Kidney capillary endothelial cell (primary cell): ENCODE measurements at regions not wholly inside any gene's neighbourhood (a gene's known extent, or its start where the extent isn't known, plus 50 kb on each side); places are given as distances from the start of the nearest gene placed in this dataset.

Experiments used
- DNase-seq: peaks from one replicate; pipeline ENCODE4 v3.0.0-alpha.2; 2018; ENCODE audit warnings: low spot score

GRCh38 chr3:72698154-72698917, 149.9 kb downstream of the SHQ1 start:
- no peak for DNase-seq

GRCh38 chr3:72697717-72698116, 150.5 kb downstream of the SHQ1 start:
- DNase-seq: no peak

GRCh38 chr3:72696815-72697214, 151.4 kb downstream of the SHQ1 start:
- no peak for DNase-seq

GRCh38 chr3:72694398-72694797, 153.8 kb downstream of the SHQ1 start:
- DNase-seq: no peak

GRCh38 chr3:72692990-72693389, 155.3 kb downstream of the SHQ1 start:
- DNase-seq: no peak

- DNase-seq: no peak
Measured at GRCh38 chr3:72690629-72691028, 157.6 kb downstream of the SHQ1 start.

GRCh38 chr3:72682936-72683452, 165.3 kb downstream of the SHQ1 start:
- no peak for DNase-seq

- DNase-seq: no peak
Measured at GRCh38 chr3:72681598-72681997, 166.6 kb downstream of the SHQ1 start.

- no peak for DNase-seq
Measured at GRCh38 chr3:72680766-72681165, 167.5 kb downstream of the SHQ1 start.

- DNase-seq: no peak
Measured at GRCh38 chr3:72679540-72680198, 168.6 kb downstream of the SHQ1 start.

- peak; percentile 6 for DNase-seq
Measured at GRCh38 chr3:72678867-72679266, 169.4 kb downstream of the SHQ1 start.

- no peak for DNase-seq
Measured at GRCh38 chr3:72678380-72678779, 169.9 kb downstream of the SHQ1 start.

GRCh38 chr3:72675243-72675642, 173.0 kb downstream of the SHQ1 start:
- DNase-seq: no peak

GRCh38 chr3:72673011-72673771, 175.1 kb downstream of the SHQ1 start:
- DNase-seq: no peak

GRCh38 chr3:72669224-72669623, 179.0 kb downstream of the SHQ1 start:
- DNase-seq: no peak

- no peak for DNase-seq
Measured at GRCh38 chr3:72666447-72666755, 181.8 kb downstream of the SHQ1 start.

- peak; percentile 22 for DNase-seq
Measured at GRCh38 chr3:72665701-72666446, 182.4 kb downstream of the SHQ1 start.

- DNase-seq: no peak
Measured at GRCh38 chr3:72665103-72665502, 183.1 kb downstream of the SHQ1 start.

GRCh38 chr3:72664184-72664975, 183.9 kb downstream of the SHQ1 start:
- no peak for DNase-seq

- no peak for DNase-seq
Measured at GRCh38 chr3:72663429-72663828, 184.8 kb downstream of the SHQ1 start.

GRCh38 chr3:72661115-72661457, 187.2 kb downstream of the SHQ1 start:
- DNase-seq: no peak
